H9 (cell line): ENCODE measurements at regions not wholly inside any gene's neighbourhood (a gene's known extent, or its start where the extent isn't known, plus 50 kb on each side); places are given as distances from the start of the nearest gene placed in this dataset.
A peak's percentile ranks its signal among the peaks of the same experiment; 100 is the strongest.

Experiments
- DNase-seq: peaks from one replicate; pipeline ENCODE4 v3.0.0-alpha.2; 2017
- H2AFZ ChIP-seq: one replicate; pipeline ENCODE4 v1.6.1; 2013; ENCODE audit warnings: mild to moderate bottlenecking, low read length, control low read depth, moderate library complexity
- H2AK5ac ChIP-seq: 2 replicates; pipeline ENCODE4 v1.6.1; 2013; ENCODE audit warnings: low read length, control low read depth, mixed read lengths; ENCODE audit not compliant: insufficient read length
- H2BK120ac ChIP-seq: one replicate; pipeline ENCODE4 v1.6.1; 2013; ENCODE audit warnings: low read depth, mild to moderate bottlenecking, low read length, control low read depth, inconsistent platforms; ENCODE audit not compliant: poor library complexity, severe bottlenecking
- H2BK12ac ChIP-seq: 2 replicates; pipeline ENCODE4 v1.6.1; 2013; ENCODE audit warnings: low read length, control low read depth, mixed read lengths, low read depth; ENCODE audit not compliant: insufficient read length
- H2BK15ac ChIP-seq: 2 replicates; pipeline ENCODE4 v1.6.1; 2013; ENCODE audit warnings: low read depth, low read length, control low read depth
- H2BK20ac ChIP-seq: one replicate; pipeline ENCODE4 v1.6.1; 2013; ENCODE audit warnings: low read depth, mild to moderate bottlenecking, low read length, control low read depth, inconsistent platforms; ENCODE audit not compliant: poor library complexity, severe bottlenecking
- H2BK5ac ChIP-seq: 2 replicates; pipeline ENCODE4 v1.6.1; 2013; ENCODE audit warnings: low read length, control low read depth, mixed read lengths; ENCODE audit not compliant: insufficient read length
- H3K14ac ChIP-seq: 2 replicates; pipeline ENCODE4 v1.6.1; 2013; ENCODE audit warnings: low read length, control low read depth; ENCODE audit not compliant: insufficient read depth
- H3K18ac ChIP-seq: 2 replicates; pipeline ENCODE4 v1.6.1; 2013; ENCODE audit warnings: low read depth, mild to moderate bottlenecking, mixed read lengths, low read length, control low read depth; ENCODE audit not compliant: insufficient read length
- H3K23ac ChIP-seq: 2 replicates; pipeline ENCODE4 v1.6.1; 2013; ENCODE audit warnings: low read length, control low read depth, mixed read lengths, low read depth; ENCODE audit not compliant: insufficient read length
- H3K23me2 ChIP-seq: 2 replicates; pipeline ENCODE4 v1.6.1; 2013; ENCODE audit warnings: low read depth, mild to moderate bottlenecking, mixed read lengths, low read length, control low read depth; ENCODE audit not compliant: insufficient read length, poor library complexity, severe bottlenecking
- H3K27ac ChIP-seq: 2 replicates; pipeline ENCODE4 v1.5.1; 2013; ENCODE audit warnings: low read length, control low read depth, mixed read lengths, low read depth; ENCODE audit not compliant: insufficient read length
- H3K27me3 ChIP-seq: 2 replicates; pipeline ENCODE4 v1.6.1; 2013; ENCODE audit warnings: low read length, control low read depth, inconsistent platforms; ENCODE audit not compliant: insufficient read depth
- H3K4ac ChIP-seq: 2 replicates; pipeline ENCODE4 v1.6.1; 2013; ENCODE audit warnings: low read depth, mild to moderate bottlenecking, control low read depth, inconsistent platforms, low read length, moderate library complexity
- H3K4me1 ChIP-seq: 2 replicates; pipeline ENCODE4 v1.6.1; 2013; ENCODE audit warnings: low read length, control low read depth, inconsistent platforms; ENCODE audit not compliant: insufficient read depth
- H3K4me2 ChIP-seq: 2 replicates; pipeline ENCODE4 v1.6.1; 2013; ENCODE audit warnings: low read length, control low read depth, mixed read lengths; ENCODE audit not compliant: insufficient read length, insufficient read depth
- H3K56ac ChIP-seq: 2 replicates; pipeline ENCODE4 v1.6.1; 2013; ENCODE audit warnings: low read depth, mild to moderate bottlenecking, mixed read lengths, low read length, control low read depth; ENCODE audit not compliant: insufficient read length
- H3K79me1 ChIP-seq: 2 replicates; pipeline ENCODE4 v1.6.1; 2013; ENCODE audit warnings: low read depth, mild to moderate bottlenecking, moderate library complexity, low read length, control low read depth, inconsistent platforms; ENCODE audit not compliant: insufficient read depth, poor library complexity, severe bottlenecking
- H3K79me2 ChIP-seq: 2 replicates; pipeline ENCODE4 v1.6.1; 2013; ENCODE audit warnings: low read length, control low read depth, inconsistent platforms; ENCODE audit not compliant: insufficient read depth
- H3K9ac ChIP-seq: 2 replicates; pipeline ENCODE4 v1.6.1; 2013; ENCODE audit warnings: low read length, control low read depth, mixed read lengths; ENCODE audit not compliant: insufficient read length; ENCODE audit errors: extremely low read depth
- H3K9me3 ChIP-seq: one replicate; pipeline ENCODE4 v1.6.1; 2013; ENCODE audit warnings: low read depth, low read length, inconsistent platforms; ENCODE audit not compliant: control insufficient read depth
- H3T11ph ChIP-seq: one replicate; pipeline ENCODE4 v1.6.1; 2013; ENCODE audit warnings: mild to moderate bottlenecking, low read length, control low read depth, inconsistent platforms
- H4K20me1 ChIP-seq: one replicate; pipeline ENCODE4 v1.6.1; 2013; ENCODE audit not compliant: control insufficient read depth, insufficient read length, insufficient read depth
- H4K5ac ChIP-seq: 2 replicates; pipeline ENCODE4 v1.6.1; 2013; ENCODE audit warnings: low read depth, mild to moderate bottlenecking, mixed read lengths, low read length, control low read depth; ENCODE audit not compliant: insufficient read length
- H4K8ac ChIP-seq: replicated peaks from 2 replicates; pipeline ENCODE4 v1.6.1; 2013; ENCODE audit warnings: low read length, control low read depth, mixed read lengths, low read depth; ENCODE audit not compliant: insufficient read length
- H4K91ac ChIP-seq: 2 replicates; pipeline ENCODE4 v1.6.1; 2013; ENCODE audit warnings: low read depth, mild to moderate bottlenecking, moderate library complexity, mixed read lengths, low read length, control low read depth; ENCODE audit not compliant: insufficient read length
- H3K27ac Mint-ChIP-seq, 3 experiments: 2 replicates in 2 of 3; 3 replicates in 1 of 3; pipeline ENCODE4 v1.8.0; 2020 to 2021; ENCODE audit warnings: mixed read lengths in 3 of 3, mild to moderate bottlenecking in 1 of 3, moderate library complexity in 1 of 3
- H3K27me3 Mint-ChIP-seq: 2 replicates; pipeline ENCODE4 v1.8.0; 2021; ENCODE audit warnings: low read depth, mild to moderate bottlenecking, moderate library complexity, mixed read lengths
- H3K36me3 Mint-ChIP-seq, 3 experiments: 2 replicates in 2 of 3; 3 replicates in 1 of 3; pipeline ENCODE4 v1.8.0; 2020 to 2021; ENCODE audit warnings: low read depth in 3 of 3, mixed read lengths in 3 of 3; ENCODE audit not compliant: insufficient read depth in 1 of 3
- H3K4me1 Mint-ChIP-seq, 2 experiments: 2 replicates each; pipeline ENCODE4 v1.8.0; 2020; ENCODE audit warnings: mixed read lengths in 2 of 2
- H3K4me3 Mint-ChIP-seq, 2 experiments: 2 replicates in 1 of 2; 3 replicates in 1 of 2; pipeline ENCODE4 v1.8.0; 2020 to 2021; ENCODE audit warnings: mild to moderate bottlenecking in 2 of 2, mixed read lengths in 2 of 2, moderate library complexity in 1 of 2
- H3K9me3 Mint-ChIP-seq, 2 experiments: 2 replicates in 1 of 2; 3 replicates in 1 of 2; pipeline ENCODE4 v1.8.0; 2020; ENCODE audit warnings: mild to moderate bottlenecking in 2 of 2, mixed read lengths in 2 of 2, moderate library complexity in 1 of 2
- CTCF ChIP-seq: fragments of 200-600 bp; sonication (generic); conservative IDR thresholded peaks from 3 replicates; pipeline ENCODE4 v1.8.0; 2021; ENCODE audit warnings: antibody characterized with exemption, mild to moderate bottlenecking
- WGBS: extraction: QIAGEN DNeasy Blood & Tissue Kit; methylation state at CpG from one replicate; pipeline ENCODE4 v1.1.7; 2013; ENCODE audit warnings: missing lambda C conversion rate, low lambda C conversion rate, mixed read lengths; ENCODE audit not compliant: insufficient read length; ENCODE audit errors: extremely low coverage; 5-methylcytosine and 5-hydroxymethylcytosine counted together

- Mint-ChIP-seq H3K36me3 (no peaks in the 10 kb centered on the region), H3K9me3 (peaks cover 2 to 3% of the 10 kb centered on the region in 2 experiments; a peak in 2 of 5 replicates), H3K27me3 (peaks cover 18% of the 10 kb centered on the region), H3K27ac (peak overlapping the region in 1 of 3 experiments; percentile 57; a peak in 2 of 7 replicates), H3K4me3 (no peak overlapping the region), H3K4me1 (peaks cover 6 to 12% of the 10 kb centered on the region in 2 experiments)
- no peak overlapping the region for H3K4me2 ChIP-seq
- H2BK15ac ChIP-seq: no peak overlapping the region
- H3K4ac ChIP-seq: no peak overlapping the region
- H3K4me1 ChIP-seq: no peaks in the 10 kb centered on the region
- no peaks in the 10 kb centered on the region for H3K23me2 ChIP-seq
- H2BK5ac ChIP-seq: no peak overlapping the region
- no peak overlapping the region for H3T11ph ChIP-seq
- H3K79me2 ChIP-seq: no peaks in the 10 kb centered on the region
- H4K5ac ChIP-seq: no peak overlapping the region
- H3K79me1 ChIP-seq: no peaks in the 10 kb centered on the region
- H3K56ac ChIP-seq: no peak overlapping the region
- no peak overlapping the region for H2AK5ac ChIP-seq
- WGBS: no CpG with 5 or more reads among the region's 13 CpGs
- H3K9me3 ChIP-seq: no peaks in the 10 kb centered on the region
- TF ChIP-seq CTCF: no peak
- H2BK20ac ChIP-seq: no peak overlapping the region
- no peak overlapping the region; the same call in 1 of the 2 replicates for H3K14ac ChIP-seq
- H2BK120ac ChIP-seq: no peak overlapping the region
- no peaks in the 10 kb centered on the region for H3K27me3 ChIP-seq
- H2AFZ ChIP-seq: no peak overlapping the region
- no peaks in the 10 kb centered on the region for H4K20me1 ChIP-seq
- H2BK12ac ChIP-seq: no peak overlapping the region
- H3K27ac ChIP-seq: no peak overlapping the region
- H4K8ac ChIP-seq: no peak overlapping the region
- no peak overlapping the region for H3K23ac ChIP-seq
- H3K9ac ChIP-seq: no peak overlapping the region
- H3K18ac ChIP-seq: no peak overlapping the region
- no peak overlapping the region for H4K91ac ChIP-seq
- DNase-seq: no peak
Measured at GRCh38 chr16:86317813-86318650, 192.3 kb upstream of the FOXF1 start.
